GM21390 (cell line): ENCODE measurements at regions not wholly inside any gene's neighbourhood (a gene's known extent, or its start where the extent isn't known, plus 50 kb on each side); places are given as distances from the start of the nearest gene placed in this dataset.
"Not testable (repeated sequence)": the region's sequence is repeated elsewhere in the genome, so short reads cannot be mapped to it uniquely, and the experiment has no call there.

Experiments
- ATAC-seq: cut with Tn5 transposase; IDR thresholded peaks from one replicate; pipeline ENCODE4 v1.9.1; 2021; ENCODE audit not compliant: unreplicated experiment

DNA sequence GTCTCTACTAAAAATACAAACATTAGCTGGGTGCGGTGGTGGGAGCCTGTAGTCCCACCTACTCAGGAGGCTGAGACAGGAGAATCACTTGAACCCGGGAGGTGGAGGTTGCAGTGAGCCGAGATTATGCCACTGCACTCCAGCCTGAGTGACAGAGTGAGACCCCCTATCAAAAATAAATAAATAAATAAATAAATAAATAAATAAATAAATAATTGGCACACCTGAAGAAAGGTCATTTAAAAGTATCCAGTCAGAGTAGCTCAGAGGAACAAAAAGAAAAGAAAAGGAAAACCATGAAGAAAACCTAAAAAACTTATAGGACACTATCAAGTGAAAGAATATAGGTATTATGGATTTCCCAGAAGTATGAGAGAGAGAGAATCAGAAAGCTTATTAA is 330.1 kb upstream of the AR start:
- not testable (repeated sequence) for ATAC-seq

DNA sequence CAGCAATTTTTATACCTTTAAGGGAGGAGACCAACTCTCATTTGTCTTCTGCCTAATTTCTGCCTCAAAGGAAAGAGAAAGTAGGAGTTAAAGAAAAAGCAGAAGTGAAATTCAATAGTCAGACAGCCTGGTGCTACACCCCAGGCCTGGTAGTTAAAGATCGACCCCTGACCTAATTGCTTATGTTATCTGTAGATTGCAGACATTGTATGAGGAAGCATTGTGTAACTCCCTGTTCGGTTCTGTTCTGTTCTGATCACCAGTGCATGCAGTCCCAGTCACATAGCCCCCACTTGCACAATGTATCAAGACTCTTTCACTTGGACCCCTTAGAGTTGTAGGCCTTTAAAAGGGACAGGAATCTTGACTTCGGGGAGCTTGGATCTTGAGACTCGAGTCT is 335.9 kb upstream of the AR start:
- ATAC-seq, result no peak

DNA sequence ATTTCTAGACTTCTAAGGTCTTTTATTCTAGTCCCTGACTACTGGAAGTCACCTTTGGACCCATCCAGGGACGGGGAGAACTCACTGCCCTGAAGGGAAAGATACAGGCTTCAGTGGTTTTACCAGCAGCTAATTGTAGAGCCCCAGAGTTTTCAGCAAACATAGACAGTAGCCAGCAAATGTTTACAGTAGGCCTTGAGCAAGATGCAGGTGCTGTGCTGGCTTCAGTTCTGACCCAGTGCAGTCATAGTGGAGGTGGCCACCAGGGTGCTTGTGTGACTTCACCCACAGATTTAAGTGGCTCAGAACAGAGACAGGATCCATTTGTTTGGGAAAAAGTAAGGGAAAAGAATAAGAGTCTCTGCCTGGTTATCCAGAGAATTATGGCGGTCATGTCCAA is 384.4 kb upstream of the AR start:
- ATAC-seq, result no peak

DNA sequence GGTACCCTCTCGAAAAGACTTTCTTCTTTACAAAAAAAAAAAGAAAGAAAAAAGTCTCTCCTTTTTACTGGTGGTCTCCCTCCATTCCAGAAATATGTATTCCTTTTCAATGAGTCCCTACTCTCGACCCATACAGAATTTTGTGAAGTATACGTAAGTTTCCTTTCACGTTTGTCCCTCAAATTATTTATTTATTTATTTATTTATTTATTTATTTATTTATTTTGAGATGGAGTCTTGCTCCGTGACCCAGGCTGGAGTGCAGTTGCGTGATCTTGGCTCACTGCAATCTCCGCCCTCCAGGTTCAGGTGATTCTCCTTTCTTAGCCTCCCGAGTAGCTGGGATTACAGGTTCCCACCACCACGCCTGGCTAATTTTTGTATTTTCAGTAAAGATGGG is 429.2 kb upstream of the AR start:
- ATAC-seq, result no peak

DNA sequence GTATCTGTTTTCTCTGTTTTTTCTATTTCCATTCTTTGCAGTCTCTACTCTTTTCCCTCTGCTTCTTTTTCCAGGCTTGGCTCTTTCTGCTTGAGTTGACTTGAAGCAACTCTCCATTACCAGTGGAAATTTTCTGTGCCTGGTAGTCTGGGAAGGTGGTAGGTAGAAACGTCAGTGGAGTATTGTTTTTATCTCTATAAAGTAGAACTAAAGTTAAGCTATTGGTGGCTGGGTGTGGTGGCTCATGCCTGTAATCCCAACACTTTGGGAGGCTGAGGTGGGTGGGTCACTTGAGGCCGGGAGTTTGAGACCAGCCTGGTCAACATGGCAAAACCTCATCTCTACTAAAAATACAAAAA is 438.1 kb upstream of the AR start:
- ATAC-seq, result no peak

DNA sequence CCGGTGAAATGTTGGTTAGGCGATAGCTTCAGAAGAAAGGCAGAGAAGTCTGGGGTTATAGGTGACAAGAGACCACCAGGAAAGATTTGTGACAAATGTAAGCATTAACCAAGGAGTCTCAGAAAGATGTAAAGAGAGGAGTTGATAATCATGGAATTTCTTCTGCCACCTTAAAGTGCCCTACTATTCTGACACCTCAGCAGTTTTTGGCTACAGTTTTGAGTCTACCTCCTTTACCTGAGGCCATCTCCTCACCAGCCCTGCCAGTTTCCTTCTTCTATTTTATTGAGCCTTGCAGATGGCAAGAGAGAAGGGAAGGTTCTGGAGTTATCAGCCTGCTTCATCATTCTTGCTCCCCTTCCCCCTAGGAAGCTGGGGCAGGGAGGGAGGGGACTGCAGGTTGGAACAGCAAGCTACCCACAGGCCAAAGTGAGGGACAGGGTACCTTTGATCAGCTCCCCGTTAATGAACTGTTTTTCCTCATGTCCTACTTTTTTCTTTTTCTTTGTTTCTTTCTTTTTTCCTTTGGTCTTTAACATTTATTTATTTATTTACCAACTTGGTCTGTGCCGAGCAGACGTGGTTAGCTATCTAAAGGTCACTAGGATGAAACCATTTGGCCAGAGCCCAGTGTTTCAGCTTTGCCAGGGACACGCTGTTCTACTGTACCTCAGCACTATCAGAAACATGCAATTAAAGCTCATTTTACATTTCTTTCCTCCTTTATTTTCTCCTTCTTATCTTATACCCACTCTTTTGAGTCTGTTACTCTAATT is 438.7 kb upstream of the AR start:
- no peak for ATAC-seq

DNA sequence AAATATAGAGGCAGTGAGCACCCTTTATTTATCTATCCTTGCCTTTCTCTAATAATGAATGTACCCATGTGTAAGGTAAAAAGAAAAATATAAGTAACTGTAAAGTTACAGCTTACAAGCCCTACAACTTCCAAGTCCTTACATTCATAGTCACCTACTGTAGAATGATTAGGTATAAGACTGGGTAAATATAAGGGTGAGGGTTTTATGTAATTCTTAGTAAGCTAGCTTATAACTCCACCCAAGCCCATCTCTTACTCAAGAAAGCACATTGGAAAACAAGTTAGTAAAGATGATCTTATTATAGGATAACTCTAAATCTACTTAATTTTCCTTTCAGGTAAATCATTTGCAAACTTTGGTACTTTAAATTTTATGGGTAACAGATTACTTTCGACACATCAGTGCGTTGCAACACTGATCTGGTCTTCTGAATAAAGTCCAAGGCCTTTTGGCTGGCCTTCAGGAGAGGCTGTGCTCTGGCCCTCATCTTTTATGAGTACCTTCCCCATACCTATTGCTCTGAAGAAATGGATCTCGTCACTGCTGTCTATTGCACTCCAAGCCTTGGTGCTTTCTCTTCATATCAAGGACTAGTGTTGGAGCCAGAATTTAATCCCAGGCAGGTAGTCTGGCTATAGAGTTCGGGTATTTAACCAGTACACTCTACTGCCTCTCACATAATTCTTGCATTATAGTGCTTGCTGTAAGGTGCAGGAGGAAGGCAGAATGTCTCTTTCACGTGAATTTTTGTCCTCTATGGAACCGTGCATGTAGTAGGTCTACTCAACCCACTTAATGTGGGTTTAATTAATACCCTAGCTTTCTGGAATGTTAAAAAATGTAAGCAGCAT is 443.6 kb upstream of the AR start:
- no peak for ATAC-seq

DNA sequence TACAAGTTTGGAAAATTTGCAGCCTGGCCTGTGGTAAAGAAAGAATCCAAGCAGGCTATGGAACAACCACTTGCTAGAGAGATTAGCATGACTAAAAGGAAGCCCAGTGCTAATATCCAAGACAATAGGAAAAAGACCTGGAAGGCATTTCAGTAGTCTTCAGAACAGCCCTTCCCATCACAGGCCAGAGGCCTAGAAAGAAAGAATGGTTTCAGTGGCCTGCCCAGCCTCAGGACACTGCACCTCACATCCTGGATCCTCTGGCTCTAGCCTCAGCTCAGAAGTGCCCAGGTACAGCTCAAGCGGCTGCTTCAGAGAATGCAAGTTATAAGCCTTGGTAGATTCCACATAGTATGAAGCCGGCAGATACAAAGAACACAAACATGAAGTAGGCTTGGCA is 449.8 kb upstream of the AR start:
- no peak for ATAC-seq

DNA sequence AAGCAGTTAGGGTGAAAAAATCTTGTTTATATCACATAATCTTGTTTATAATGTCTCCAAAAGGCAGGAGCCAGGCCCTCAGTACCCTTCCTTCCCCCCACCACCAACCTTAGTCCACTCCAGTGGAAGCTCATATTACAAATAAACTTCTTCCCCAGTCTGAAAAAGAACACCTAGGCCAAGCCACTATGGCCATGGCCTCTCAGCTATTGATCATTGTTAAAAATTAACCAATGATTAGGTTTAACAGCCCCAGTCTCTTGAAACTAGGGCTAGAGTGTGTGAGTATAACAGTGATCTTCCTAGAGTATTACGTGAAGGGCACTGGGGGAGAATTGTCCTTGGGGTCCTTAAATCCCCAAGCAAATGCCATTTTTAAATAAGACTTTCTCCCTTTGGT is 411.9 kb upstream of the EDA2R start:
- no peak for ATAC-seq

DNA sequence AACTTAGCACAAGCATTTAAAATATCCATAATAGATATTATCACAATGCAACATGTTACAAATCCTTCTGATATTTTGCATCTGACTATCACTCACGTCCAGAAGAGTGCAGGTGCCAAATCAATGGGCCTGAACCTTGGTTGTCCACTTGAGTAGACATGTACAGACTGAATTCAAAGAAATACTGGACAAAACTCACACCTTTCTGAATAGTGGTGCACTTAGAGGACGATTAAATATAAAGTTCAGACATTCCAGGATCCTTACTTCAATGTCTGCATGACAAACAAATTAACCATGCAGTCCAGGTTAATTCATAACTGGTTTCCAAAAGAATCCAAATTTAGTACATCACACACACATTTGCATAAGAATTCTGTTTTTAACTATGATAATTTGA is 406.0 kb upstream of the EDA2R start:
- no peak for ATAC-seq

DNA sequence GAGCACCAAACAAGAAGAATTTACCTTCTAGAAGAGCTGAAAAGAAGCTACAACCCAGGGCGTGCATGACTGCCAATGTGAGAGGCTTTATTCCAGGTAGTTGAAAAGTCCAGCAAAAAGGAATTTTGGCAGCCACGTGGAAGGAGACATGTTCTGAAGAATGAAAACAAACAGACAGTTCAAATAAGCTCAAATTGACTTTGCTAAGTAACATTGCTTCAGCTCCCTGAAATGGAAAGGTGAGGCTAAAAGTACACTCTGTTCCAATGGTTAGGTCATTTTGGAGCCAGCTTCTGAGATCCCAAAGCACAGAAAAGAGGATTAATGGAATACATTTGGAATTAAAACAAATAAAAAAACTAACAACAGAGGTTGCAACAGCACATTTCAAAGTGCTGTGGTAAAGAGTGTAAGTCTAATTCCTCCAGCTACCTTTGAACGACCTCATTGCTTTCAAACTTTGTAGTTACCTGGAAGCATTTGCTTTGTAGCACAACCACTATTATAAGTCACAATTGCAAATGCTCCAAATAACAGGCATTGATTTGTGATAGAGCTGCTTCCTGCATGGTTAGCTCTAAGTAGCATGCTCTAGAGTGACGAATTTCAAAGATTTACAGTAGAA is 405.3 kb upstream of the EDA2R start:
- ATAC-seq, result no peak

DNA sequence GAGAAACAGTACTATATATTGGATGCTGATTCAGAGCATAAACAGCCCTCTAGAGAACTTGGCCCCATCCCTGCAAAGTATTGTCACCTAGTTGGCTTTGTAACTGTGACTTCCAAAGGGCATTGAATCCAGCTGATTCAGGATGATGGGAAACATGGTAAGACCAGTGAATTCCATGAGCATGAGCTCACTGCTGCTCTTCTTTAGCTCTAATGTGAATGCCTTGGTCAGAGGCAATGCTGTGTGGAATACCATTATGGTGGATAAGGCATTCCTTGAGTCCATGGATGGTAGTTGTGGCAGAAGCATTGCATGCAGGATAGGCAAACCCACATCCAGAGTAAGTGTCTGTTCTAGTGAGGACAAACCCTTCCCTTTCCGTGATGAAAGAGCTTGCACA is 365.6 kb upstream of the EDA2R start:
- no peak for ATAC-seq

DNA sequence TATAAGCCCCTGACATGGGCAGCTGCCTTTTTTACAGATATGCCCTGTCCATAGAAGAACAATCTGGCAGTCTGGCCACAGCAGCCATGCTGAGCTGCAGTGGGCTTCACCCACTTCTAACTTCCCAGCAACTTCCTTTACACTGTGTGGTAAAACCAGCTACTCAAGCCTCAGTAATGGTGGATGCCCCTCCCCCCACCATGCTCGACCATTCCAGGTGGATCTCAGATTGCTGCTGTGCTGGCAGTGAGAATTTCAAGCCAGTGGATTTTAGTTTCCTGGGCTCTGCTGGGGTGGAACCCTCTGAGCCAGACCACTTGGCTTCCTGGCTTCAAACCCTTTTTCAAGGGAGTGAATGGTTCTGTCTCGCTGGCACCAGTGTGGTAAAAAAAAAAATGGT is 355.9 kb upstream of the EDA2R start:
- no peak for ATAC-seq

DNA sequence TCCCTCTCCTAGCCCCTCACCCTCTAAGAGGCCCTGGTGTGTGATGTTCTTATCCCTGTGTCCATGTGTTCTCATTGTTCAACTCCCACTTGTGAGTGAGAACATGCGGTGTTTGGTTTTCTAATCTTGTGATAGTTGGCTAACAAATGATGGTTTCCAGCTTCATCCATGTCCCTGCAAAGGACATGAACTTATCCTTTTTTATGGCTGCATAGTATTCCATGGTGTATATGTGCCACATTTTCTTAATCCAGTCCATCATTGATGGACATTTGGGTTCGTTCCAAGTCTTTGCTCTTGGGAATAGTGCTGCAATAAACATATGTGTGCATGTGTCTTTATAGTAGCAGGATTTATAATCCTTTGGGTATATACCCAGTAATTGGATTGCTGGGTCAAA is 353.2 kb upstream of the EDA2R start:
- ATAC-seq, result not testable (repeated sequence)

DNA sequence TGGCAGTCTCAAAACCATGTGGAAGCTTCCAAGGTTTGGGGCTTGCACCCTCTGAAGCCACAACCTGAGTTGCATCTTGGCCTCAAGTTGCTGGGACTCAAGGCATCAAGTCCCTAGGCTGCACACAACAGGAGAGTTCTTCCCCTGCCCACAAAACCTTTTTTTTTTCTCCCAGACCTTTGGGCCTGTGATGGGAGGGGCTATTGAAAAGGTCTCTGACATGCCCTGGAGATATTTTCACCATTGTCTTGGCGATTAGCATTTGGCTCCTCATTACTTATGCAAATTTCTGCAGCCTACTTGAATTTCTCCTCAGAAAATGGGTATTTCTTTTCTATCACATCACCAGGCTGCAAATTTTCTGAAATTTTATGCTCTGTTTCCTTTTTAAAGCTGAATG is 349.5 kb upstream of the EDA2R start:
- no peak for ATAC-seq

DNA sequence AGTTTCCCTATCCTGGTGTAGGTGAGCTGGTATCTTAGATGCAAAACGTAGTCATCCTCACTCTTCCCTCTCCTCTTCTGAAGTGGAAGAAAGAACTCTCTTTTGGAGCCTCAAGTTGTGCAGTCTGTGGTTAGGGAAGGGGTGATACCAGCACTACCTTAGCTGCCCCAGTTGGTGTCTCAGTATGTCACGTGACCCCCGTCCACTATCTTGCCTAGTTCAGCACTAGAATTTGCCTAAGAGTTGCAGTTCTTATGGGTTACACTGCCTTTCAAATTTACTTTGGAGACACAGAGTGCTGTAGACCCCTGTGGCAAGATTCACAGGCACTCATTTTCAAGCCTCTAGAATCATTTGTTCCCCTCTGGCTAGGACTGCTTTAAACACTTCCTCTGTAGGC is 322.8 kb upstream of the EDA2R start:
- ATAC-seq, result no peak

DNA sequence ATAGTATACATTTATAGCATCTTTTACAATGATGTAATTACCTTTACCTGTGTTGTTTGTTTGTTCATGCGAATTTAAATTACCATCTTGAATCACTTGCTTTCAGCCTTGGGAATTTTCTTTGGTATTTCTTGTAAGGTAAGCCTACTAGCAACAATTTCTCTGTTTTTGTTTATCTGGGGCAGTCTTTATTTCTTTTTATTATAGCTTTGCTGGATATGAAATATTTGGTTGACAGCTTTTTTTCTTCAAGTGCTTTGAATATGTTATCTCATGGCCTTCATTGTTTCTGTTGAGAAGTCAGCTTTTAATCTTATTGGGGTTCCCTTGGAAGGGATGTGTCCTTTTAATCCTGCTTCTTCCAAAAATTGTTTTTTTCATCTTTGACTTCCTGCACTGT is 292.8 kb upstream of the EDA2R start:
- no peak for ATAC-seq

DNA sequence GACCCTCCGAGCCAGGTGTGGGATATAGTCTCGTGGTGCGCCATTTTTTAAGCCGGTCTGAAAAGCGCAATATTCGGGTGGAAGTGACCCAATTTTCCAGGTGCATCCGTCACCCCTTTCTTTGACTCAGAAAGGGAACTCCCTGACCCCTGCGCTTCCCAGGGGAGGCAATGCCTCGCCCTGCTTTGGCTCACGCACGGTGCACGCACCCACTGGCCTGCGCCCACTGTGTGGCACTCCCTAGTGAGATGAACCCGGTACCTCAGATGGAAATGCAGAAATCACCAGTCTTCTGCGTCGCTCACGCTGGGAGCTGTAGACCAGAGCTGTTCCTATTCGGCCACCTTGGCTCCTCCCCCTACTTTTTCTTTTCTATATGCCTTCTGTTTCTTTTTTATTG is 291.6 kb upstream of the EDA2R start:
- not testable (repeated sequence) for ATAC-seq

DNA sequence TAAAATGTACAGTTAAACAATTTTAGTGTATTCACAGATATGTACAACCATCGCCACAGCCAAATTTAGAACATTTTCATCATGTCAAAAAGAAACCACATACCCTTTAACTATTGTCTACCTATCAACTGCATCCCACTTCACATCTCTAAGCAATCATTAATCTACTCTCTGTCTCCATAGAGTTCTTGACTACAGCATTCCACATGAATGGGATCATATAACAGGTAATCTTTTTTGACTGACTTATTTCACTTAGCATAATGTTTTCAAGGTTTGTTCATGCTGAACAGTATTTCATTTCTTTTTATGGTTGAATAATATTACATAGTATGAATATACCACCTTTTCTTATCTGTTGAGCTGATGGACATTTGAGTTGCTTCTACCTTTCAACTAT is 281.4 kb upstream of the EDA2R start:
- no peak for ATAC-seq

DNA sequence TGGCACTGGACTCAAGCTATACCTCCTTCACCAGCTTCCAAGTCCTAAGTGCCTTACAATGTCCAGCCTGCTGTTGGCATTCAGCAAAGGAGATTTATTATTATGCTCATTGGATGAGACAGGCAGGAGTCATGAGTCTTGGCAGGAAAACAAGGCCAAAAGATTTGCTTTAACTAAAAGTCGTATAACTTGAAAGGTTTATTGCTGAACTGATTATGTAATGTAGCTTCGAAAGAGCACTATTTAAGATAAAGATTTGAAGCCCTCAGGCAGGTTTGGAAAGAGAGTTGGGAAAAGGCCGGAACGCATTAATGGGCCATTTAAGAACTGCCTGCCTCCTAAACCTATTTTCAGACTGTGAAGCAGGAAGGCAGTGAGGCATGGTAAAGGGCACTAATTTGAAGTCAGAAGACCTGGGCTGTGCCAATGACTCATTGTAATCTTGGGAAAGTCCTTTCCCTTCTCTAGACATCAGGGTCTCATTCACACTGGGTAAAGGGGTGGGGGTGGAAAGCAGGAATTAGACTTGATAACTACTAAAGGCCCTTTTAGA is 280.5 kb upstream of the EDA2R start:
- no peak for ATAC-seq

DNA sequence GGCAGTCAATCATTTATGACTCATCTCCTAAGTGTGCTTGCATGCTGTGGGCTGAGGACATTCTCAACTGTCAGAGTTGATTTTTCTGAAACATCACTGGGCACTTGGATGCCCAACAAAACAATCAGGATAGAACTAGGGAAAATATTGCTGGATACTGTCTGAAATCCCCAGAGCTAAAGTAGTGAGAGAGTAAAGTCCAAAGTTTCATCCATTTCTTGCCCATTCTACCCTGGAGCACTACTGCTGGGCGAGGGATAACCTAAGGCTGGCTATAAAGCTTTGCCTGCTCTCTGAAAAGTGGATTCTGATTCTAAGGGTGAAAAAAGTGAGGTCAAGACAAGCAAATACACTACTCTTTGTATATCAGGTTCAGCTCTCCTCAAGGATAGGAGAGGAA is 279.6 kb upstream of the EDA2R start:
- ATAC-seq, result no peak

DNA sequence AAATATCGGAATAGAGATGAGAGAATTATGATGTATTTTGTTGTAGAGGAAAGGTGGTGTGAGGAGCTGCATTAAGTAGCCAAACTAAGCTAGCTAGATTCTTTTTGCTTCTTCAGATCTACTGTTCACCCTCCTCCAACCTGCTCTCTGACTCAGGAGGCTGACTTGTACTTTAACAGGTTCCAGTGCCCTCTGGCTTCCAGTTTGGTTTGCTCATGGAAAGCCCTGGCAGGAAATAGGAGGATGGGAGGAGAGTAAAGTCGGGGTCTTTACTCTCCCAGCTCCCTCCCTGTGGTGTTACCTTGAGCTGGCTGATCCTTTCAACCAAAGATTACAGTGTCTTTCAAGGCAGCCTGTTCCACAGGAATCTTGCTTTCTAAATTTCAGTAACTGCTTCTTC is 277.0 kb upstream of the EDA2R start:
- no peak for ATAC-seq
